GM19035 (cell line): ENCODE measurements at regions not wholly inside any gene's neighbourhood (a gene's known extent, or its start where the extent isn't known, plus 50 kb on each side); places are given as distances from the start of the nearest gene placed in this dataset.

Experiments used
- ATAC-seq: cut with Tn5 transposase; IDR thresholded peaks from one replicate; pipeline ENCODE4 v1.9.1; 2021; ENCODE audit not compliant: unreplicated experiment

DNA sequence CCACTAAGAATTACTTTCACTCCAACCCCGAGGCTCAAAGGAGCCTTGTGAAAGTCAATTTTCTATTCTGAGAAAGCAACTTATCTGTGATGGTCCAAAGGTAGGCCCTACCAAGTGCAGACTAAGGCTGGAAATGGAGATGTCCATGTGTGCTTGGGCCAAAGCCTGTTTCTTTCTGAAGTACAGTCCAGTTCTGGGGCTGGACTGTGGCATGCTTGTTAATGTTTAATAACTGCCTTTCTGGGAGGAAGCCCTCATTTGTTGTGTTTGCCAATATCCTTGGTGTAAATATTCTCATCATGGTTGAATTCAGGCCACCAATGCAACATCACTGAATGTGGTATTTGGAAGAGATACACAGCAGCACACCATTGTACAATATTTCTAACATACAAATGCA is 182.3 kb upstream of the BCL6 start:
- ATAC-seq, result no peak

GRCh38 chr3:187929112-187929816 is 184.0 kb upstream of the BCL6 start:
- no peak for ATAC-seq

- no peak for ATAC-seq
Measured at GRCh38 chr3:187930021-187930420, 184.8 kb upstream of the BCL6 start.

GRCh38 chr3:187931101-187931500 is 185.8 kb upstream of the BCL6 start:
- no peak for ATAC-seq

DNA sequence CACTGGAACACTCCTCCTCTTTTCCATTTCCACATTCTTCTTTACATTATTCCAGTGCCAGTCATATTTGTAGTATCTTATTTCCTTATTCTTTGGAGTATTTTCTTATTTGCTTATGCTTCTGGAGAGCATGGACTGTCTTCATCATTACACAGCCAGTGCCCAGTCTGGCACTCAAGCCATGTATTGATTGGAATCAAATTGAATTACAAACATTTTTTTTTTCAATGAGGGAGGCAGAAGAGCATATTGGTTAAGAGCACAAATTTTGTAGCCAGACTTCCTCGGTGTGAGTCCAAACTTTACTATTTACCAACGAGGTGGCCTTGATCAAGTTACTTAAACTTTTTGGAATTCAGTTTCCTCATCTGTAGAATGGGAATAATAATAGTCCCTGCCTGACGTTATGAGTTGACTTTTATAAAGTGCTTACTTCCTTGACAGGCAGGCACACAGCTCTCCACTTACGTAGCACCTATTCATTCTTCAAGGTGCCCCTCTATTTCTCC is 186.6 kb upstream of the BCL6 start:
- ATAC-seq, result no peak

DNA sequence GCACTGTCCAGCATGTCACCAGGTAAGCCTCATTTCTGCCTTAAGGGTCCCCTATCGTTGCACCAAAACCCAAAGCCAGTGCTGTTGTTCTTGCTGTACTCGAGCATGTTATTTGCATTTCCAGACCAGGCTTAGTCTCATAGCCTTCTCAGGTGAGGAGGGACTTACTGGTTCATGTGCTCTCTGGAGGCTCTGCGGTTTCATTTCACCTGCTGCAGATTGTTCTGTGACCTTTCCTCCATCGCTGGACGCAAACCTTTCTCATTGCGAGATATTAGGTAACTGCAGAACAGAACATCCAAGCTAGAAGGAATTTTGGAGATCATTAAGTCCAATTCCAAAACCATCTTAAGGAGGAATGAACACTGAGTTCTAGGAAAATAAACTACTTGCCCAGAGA is 187.3 kb upstream of the BCL6 start:
- no peak for ATAC-seq

GRCh38 chr3:187935623-187936156 is 190.4 kb upstream of the BCL6 start:
- peak; percentile 97 for ATAC-seq

DNA sequence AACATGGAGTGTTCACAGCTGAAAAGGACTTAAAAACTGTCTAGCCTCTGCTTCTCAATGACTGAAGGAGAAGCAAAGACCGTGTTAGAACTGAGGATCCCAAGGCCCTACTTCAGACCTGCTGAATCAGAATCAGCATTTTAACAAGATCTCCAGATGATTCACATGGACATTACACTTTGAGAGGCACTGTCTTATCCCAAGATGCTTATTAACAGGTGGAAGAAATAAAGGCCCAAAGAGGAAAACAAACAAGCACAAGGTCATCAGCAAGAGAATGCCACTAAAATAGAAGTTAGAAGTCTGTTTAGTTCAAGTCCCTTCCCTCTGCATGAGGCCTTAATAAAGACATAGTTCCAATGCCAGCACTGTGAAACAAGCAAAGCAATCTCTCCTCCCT is 191.4 kb upstream of the BCL6 start:
- ATAC-seq, result no peak

DNA sequence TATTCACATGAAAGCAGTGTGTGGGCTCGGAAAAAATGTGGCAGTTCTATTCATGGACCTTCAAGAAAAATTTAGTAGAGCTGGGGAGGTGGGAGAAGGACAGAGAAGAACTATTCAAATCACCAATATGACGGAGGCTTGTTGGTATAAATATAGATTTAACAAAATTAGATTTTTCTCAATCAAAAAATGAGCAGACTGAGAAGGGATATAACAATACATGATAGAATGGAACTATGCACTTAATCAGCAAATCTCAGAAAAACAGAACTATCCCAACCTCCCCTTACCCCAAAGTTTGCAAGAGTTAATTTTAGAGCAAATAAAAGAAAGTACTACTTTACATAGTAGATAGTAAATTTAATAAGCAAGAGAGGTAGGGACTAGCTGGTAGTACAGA is 194.6 kb upstream of the BCL6 start:
- no peak for ATAC-seq

DNA sequence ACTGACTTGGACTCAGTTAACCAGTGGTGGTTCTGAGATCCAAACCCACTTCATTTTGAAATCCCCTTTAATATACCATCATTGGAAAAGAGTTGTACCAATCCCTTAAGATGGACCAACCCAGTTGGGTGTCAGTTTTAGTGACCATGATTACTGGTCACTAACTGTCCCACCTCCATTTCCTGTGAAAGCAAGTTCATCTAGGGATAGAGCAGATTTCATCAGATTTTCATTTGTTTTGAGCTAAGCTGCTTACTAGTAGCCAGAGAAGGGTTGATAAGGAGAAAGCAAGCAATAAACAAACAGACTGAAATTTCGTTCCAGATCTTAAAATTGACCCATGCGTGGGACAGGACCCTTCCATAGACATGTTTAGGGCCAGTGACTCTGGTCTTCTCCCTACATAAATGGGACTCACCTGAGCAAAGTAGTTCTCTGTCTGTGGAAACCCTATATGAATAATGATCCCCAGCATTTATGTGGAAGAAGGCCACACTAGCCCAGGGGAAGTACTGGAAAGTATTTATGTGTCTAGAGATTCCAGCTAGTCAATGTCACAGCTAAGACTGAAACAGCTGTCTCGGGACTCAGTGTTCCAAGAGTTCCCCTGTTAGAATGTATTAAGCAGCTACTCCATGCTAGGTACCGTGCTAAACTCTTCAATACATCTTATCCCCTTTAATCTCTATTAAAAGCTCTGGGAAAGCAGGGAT is 196.0 kb upstream of the BCL6 start:
- ATAC-seq, result no peak

- ATAC-seq, result no peak
Measured at GRCh38 chr3:187941848-187942194, 196.6 kb upstream of the BCL6 start.

GRCh38 chr3:187942658-187943241 is 197.5 kb upstream of the BCL6 start:
- ATAC-seq, result no peak

DNA sequence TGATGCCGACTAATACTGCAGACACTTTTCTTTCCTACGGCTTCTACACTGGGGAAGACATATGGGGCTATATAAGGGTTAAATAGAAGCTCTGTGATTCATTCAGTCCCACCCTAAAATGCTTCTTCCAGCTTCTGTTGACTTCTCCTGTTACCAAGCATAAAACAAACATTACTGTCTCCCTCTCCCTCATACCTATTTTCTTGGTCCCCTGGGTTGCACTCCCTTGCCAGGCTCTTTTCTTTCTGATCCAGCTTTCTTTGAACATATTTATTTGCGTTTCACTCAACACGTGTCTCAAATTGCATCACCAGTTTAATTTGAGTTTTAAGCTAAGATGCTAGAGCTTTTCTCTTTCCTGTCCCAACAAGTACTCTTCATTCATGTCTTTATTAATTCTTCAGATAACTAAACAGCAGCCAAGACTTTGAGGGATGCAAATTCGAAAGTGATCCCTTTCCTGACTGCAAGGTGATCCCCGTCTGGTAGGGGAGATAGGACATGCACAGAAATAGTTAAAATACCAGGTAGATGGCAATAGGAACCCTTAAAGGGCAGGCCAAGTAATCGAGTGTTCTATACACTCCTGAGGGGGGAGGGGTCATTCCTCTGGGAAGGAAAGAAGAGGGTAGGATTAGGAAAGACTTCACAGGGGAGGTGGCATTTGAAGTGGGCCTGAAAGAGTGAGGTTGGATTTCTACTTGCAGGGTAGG is 198.6 kb upstream of the BCL6 start:
- no peak for ATAC-seq

- no peak for ATAC-seq
Measured at GRCh38 chr3:187944390-187945179, 199.3 kb upstream of the BCL6 start.

GRCh38 chr3:187945374-187945773 is 200.1 kb upstream of the BCL6 start:
- no peak for ATAC-seq

DNA sequence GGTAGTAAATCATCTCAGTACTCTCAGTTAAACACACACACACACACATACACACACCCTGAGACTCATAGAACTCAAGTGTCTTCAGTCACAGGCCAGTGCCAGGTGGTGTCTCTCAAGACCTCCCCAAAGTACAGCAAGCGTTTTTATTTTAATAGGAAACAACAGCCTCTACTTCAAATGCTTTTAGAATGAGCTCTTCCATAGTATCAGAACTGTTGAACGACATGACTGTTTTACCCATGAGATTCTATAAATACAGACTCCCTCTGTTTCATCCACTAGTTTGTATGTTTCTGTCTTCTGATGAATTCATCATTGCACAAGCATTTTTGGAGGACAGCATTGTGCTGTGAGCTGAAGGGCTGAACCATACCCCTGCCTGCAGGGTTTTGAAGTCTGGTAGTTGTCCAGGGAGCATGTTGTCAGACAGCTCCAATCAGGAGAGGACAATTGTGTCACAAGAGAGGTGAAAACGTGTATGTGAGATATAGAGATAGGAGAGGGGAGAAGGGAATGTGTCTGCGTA is 201.0 kb upstream of the BCL6 start:
- no peak for ATAC-seq

GRCh38 chr3:187946981-187947380 is 201.7 kb upstream of the BCL6 start:
- no peak for ATAC-seq

- ATAC-seq, result no peak
Measured at GRCh38 chr3:187947927-187948682, 202.8 kb upstream of the BCL6 start.

DNA sequence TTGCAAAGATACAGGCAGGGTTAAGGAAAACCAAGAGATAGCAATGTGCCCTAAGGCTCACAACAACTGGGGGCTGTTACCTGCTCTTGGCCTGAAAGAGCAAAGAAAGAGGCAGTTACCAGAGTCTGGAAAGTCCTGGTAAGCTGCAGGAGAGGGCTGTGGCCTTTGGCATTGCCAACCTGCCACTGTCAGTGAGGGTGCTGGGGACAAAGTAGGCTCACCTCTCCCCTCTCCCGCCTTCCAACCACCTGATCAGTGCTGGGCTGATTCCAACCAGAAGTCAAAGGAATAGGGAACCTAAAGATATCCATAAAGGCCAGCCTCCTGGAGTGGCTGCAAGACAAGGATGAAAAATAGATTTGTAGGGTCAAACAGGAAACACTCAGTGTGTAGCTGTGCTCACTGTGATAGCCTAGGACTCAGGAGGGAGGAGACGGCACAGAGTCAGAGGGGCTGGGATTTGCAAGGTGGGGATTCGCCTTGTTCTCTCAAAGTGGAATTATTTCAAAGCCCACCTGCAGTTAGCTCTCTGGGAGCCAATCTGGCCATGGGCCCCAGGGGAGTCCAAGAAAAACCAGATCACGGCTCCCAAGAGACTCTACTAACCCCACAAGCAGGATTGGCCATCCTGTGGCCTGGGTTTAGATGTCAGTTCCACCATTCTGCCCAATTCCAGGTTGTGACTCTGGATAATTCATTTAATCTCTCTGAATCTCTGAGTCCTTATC is 204.0 kb upstream of the BCL6 start:
- no peak for ATAC-seq
